ENCODE measurements at regions not wholly inside any gene's neighbourhood (a gene's known extent, or its start where the extent isn't known, plus 50 kb on each side); places are given as distances from the start of the nearest gene placed in this dataset.
A peak's percentile ranks its signal among the peaks of the same experiment; 100 is the strongest.

GRCh38 chr9:7560669-7561305, 238.8 kb downstream of the DMAC1 start:
- H2AK5ac ChIP-seq (ENCODE audit: low read depth, low read length) = no peak overlapping the region
- no peaks in the 10 kb centered on the region for H3K79me2 ChIP-seq (ENCODE audit: control insufficient read depth in 1 of 2, insufficient read depth in 2 of 2, low read length in 2 of 2)
- H2AFZ ChIP-seq (ENCODE audit: low read length) = peak overlapping the region; percentile 82
- DNase-seq (ENCODE audit: low read depth in 1 of 2, low spot score in 2 of 2) (no peak), FAIRE-seq (no peak)
- H3K9me3 ChIP-seq (ENCODE audit: insufficient read depth in 2 of 2, low read depth in 1 of 2, low read length in 1 of 2) = no peaks in the 10 kb centered on the region
- no peak overlapping the region for H4K8ac ChIP-seq (ENCODE audit: extremely low read depth, insufficient read depth, low read length)
- H3K14ac ChIP-seq (ENCODE audit: insufficient read length) = no peak overlapping the region
- no peaks in the 10 kb centered on the region for H4K20me1 ChIP-seq (replicated peaks in 1 of 2; ENCODE audit: control insufficient read depth in 1 of 2, insufficient read depth in 2 of 2, low read length in 2 of 2)
- ChIA-PET CTCF (ENCODE audit: partially characterized antibody) (interaction anchor here (0.9 kb wide), 1 partner anchor 16 kb away, joined by 4 read pairs; no protein-coding TSS in a partner anchor), POLR2A (ENCODE audit: partially characterized antibody) (no interaction called here)
- no peak overlapping the region; a peak in 1 of 8 replicates for H3K4me3 ChIP-seq (ENCODE audit: extremely low read depth in 1 of 4, insufficient read depth in 2 of 4, low read depth in 3 of 4, low read length in 4 of 4)
- no peak overlapping the region for H2BK20ac ChIP-seq (ENCODE audit: low read length)
- no peaks in the 10 kb centered on the region for H3K23me2 ChIP-seq (ENCODE audit: low read depth, low read length)
- no peak overlapping the region for H3K56ac ChIP-seq (replicated peaks; ENCODE audit: insufficient read length, low read depth, low read length)
- H3K4me1 ChIP-seq (replicated peaks in 1 of 4; ENCODE audit: control insufficient read depth in 3 of 4, insufficient read depth in 4 of 4, low read length in 3 of 4) = peaks cover 0 to 2% (median 0%) of the 10 kb centered on the region in 4 experiments; a peak in 2 of 7 replicates
- H3K79me1 ChIP-seq (ENCODE audit: low read depth, low read length) = no peaks in the 10 kb centered on the region
- H3K4ac ChIP-seq (replicated peaks; ENCODE audit: insufficient read length, low read depth, low read length) = no peak overlapping the region
- H2BK5ac ChIP-seq (ENCODE audit: low read depth, low read length) = no peak overlapping the region
- H3K9ac ChIP-seq (replicated peaks in 1 of 4; ENCODE audit: extremely low read depth in 1 of 4, low read depth in 3 of 4, low read length in 3 of 4) = no peak overlapping the region
- H3K23ac ChIP-seq (ENCODE audit: insufficient read length) = no peak overlapping the region
- whole genome bisulfite sequencing, 2 experiments (ENCODE audit: extremely low coverage in 1 of 2, insufficient coverage in 1 of 2, insufficient read length in 1 of 2, insufficient replicate concordance in 2 of 2, low coverage in 1 of 2, low lambda C conversion rate in 2 of 2, missing lambda C conversion rate in 1 of 2) = 70% methylated on average over 5 of the region's 5 CpGs; no CpG with 5 or more reads in 1 of the 2 experiments
- no peaks in the 10 kb centered on the region for H3K27me3 ChIP-seq (replicated peaks in 1 of 4; ENCODE audit: control insufficient read depth in 3 of 4, extremely low read depth in 1 of 4, insufficient read depth in 3 of 4, low read length in 3 of 4)
- no peak overlapping the region for H4K5ac ChIP-seq (ENCODE audit: insufficient read length, low read depth, low read length)
- no peak overlapping the region for H4K91ac ChIP-seq (replicated peaks; ENCODE audit: insufficient read length, low read length)
- peak overlapping the region in 1 of 2 experiments; percentile 32; a peak in 1 of 4 replicates for H3K4me2 ChIP-seq (ENCODE audit: insufficient read depth in 1 of 2, low read depth in 2 of 2, low read length in 2 of 2)
- no peaks in the 10 kb centered on the region for H3K36me3 ChIP-seq (ENCODE audit: control insufficient read depth in 2 of 4, insufficient read depth in 4 of 4, low read length in 3 of 4)
- H2BK120ac ChIP-seq (replicated peaks; ENCODE audit: low read depth, low read length) = no peak overlapping the region
- no peak overlapping the region for H3K18ac ChIP-seq (ENCODE audit: extremely low read depth, low read length)
- no peak overlapping the region for H3K27ac ChIP-seq (ENCODE audit: low read depth, low read length)
- H2BK12ac ChIP-seq (ENCODE audit: low read depth, low read length) = no peak overlapping the region
- H2BK15ac ChIP-seq (ENCODE audit: low read length) = no peak overlapping the region
- TF ChIP-seq BCL11A (IDR thresholded peaks at IDR 0.05; ENCODE audit: low read depth in 2 of 2, low read length in 2 of 2) = no peak
- TF ChIP-seq TBP (IDR thresholded peaks at IDR 0.05; ENCODE audit: low read depth, low read length) = no peak
- TF ChIP-seq MAFK (IDR thresholded peaks at IDR 0.05; ENCODE audit: low read depth, low read length) = no peak
- no peak for TF ChIP-seq ATF3 (IDR thresholded peaks at IDR 0.05; ENCODE audit: insufficient read depth, low read depth, low read length)
- no peak for TF ChIP-seq EZH2 (IDR thresholded peaks at IDR 0.05; ENCODE audit: low read depth, low read length, severe bottlenecking)
- no peak for TF ChIP-seq RFX5 (IDR thresholded peaks at IDR 0.05; ENCODE audit: borderline replicate concordance, low read depth, low read length)
- TF ChIP-seq KDM4A (IDR thresholded peaks at IDR 0.05; ENCODE audit: low read depth, low read length, severe bottlenecking) = no peak
- no peak for TF ChIP-seq CEBPB (IDR thresholded peaks at IDR 0.05; ENCODE audit: low read depth, low read length)
- no peak for TF ChIP-seq CBX5 (IDR thresholded peaks at IDR 0.05; ENCODE audit: low read depth, low read length)
- TF ChIP-seq TAF1 (IDR thresholded peaks at IDR 0.05; ENCODE audit: low read depth, low read length) = no peak
- no peak for TF ChIP-seq USF2 (IDR thresholded peaks at IDR 0.05; ENCODE audit: low read length)
- TF ChIP-seq SIX5 (IDR thresholded peaks at IDR 0.05; ENCODE audit: low read depth, low read length) = no peak

All from H1 (cell line).